Adrenal gland (tissue), 5 donors: ENCODE measurements at regions not wholly inside any gene's neighbourhood (a gene's known extent, or its start where the extent isn't known, plus 50 kb on each side); places are given as distances from the start of the nearest gene placed in this dataset.
"Not testable (repeated sequence)": the region's sequence is repeated elsewhere in the genome, so short reads cannot be mapped to it uniquely, and the experiment has no call there.

Experiments used
- CTCF ChIP-seq, 6 experiments: fragments of 450-650 bp in 4 of 6; fragments of 200-600 bp in 2 of 6; sonication (generic) in 1 of 6; IDR thresholded peaks; 1 replicate in 5 of 6; 2 replicates in 1 of 6; pipeline versions ENCODE4 v1.5.1 to v1.8.0; 2016 to 2021; ENCODE audit warnings: antibody characterized with exemption in 6 of 6, mild to moderate bottlenecking in 2 of 6, moderate library complexity in 1 of 6
- POLR2A ChIP-seq, 2 donors: fragments of 450-650 bp; IDR thresholded peaks; one replicate each; pipeline ENCODE4 v1.6.1; 2017; ENCODE audit warnings: antibody characterized with exemption in 2 of 2, mild to moderate bottlenecking in 2 of 2, moderate library complexity in 1 of 2
- donor health status: DM: no; HTN: no; CAD: no.

- not testable (repeated sequence) for TF ChIP-seq CTCF, POLR2A (IDR thresholded peaks at IDR 0.05)
Measured at GRCh38 chr7:153974603-153975002, 77.6 kb upstream of the DPP6 start.
